ENCODE measurements at regions not wholly inside any gene's neighbourhood (a gene's known extent, or its start where the extent isn't known, plus 50 kb on each side); places are given as distances from the start of the nearest gene placed in this dataset.

DNA sequence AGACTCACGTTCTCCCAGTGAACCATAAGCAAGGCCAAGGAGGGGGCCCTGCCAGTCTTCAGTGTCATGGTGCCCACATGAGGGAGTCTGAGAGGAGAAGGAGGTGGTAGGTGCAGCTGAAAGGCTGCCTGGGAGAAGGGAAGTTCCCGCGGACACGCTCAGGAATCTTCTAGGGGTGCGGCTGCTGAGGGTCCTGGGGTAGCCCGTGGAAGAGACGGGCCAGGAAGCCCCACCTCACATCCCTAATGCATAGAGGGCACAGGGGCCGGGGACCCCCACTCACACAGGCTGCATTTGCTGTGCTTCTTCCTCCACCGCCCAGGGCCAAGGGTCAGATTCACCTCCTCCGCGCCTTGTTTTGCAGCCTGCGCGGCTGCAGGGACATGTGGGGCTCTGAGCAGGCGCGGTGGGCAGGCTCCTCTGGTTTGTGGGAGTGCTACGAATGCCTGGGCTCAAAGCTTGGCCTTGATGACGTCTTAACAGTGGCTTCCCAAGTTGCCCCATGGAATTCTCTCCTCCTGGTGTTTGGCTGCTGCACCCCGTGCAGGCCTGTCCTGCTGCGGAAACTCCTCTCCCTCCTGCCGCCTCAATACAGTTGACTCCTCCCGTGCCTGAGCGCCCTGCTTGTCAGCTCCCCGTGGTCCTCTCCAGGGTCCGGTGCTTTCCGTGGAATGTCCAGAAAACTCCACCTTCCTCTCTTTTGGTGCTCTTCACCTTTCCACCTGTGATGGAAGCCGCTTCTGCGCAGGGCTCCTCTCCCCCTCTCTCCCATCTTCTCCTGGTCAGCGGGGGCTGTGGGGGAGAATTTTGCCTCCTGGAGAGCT lies 95.7 kb downstream of the VAPA start:
- no peak for DNase-seq

DNA sequence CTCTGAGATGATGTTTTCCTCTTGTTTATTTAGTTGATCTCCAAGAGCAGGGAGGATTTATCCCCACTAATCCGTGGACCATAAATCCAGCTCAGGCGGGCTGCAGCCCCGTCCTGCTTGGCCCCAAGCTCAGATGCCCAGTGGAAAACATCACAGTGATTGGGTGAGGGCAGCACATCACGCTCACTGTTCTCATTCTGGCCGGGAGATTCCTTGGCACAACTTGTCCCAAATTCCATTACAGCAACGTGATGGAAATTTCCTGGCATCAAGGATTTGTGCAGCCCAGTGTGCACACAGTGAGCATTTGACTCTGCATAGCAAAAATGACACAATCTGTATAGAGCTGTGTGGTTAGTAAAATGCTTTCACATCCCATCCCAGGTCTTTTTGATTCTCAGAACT lies 96.8 kb downstream of the VAPA start:
- DNase-seq = no peak

DNA sequence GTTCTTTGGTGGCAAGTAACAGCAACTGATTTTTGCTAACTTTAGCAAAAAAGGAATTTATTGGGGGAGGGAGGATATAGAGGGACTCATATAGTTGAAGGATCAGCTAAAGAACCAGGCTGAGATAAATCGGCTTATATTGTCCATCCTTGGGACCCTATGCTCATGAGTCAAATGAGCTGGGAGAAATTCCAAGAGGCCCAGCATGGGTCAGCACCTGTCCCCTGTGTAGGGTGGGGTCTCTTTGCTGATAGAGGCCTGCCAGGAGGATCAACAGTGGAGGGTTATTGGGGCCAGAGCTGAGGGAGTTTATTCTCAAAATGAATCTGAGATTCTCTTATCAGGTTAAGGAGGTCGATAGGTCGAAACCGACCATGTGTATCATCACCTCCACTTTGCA lies 97.2 kb downstream of the VAPA start:
- no peak for DNase-seq

DNA sequence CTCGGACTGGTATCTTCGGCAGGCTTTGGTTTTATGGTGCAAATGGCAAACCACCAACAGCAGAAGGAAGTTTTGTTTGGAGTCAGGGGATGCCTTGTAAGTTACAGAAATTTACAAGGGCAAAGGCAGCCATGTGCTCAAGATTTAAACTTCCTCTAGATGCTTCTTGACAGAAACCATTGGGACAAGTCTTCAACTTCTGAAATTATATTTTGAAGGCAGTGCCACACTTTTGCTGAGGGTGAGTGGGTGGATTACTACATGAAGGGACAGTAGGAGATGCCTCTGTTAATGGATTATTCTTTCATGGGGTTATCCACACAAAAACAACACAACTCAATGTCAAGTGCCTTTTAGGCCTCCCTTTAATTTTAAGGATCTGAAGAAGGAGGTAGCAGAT lies 97.9 kb downstream of the VAPA start:
- DNase-seq = no peak

DNA sequence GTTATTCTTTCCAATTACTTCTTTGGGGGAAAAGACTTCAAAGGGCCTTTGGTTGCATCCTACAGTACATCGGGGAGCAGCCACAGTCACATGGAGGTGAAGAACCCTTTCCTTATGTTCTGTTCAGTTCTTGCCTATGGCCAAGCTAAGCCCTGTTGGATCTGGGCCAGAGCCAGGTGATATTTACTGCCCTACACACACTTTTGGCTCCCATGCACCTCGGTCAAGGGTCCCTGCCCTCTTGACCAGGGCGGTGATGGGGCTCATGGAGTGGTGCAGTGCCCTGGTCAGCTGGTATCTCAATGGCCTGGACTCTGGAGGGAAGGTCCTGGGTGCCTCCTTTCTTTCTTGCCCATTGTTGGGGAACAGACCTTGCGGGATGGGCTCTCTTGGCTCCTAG lies 98.7 kb downstream of the VAPA start:
- DNase-seq = no peak

DNA sequence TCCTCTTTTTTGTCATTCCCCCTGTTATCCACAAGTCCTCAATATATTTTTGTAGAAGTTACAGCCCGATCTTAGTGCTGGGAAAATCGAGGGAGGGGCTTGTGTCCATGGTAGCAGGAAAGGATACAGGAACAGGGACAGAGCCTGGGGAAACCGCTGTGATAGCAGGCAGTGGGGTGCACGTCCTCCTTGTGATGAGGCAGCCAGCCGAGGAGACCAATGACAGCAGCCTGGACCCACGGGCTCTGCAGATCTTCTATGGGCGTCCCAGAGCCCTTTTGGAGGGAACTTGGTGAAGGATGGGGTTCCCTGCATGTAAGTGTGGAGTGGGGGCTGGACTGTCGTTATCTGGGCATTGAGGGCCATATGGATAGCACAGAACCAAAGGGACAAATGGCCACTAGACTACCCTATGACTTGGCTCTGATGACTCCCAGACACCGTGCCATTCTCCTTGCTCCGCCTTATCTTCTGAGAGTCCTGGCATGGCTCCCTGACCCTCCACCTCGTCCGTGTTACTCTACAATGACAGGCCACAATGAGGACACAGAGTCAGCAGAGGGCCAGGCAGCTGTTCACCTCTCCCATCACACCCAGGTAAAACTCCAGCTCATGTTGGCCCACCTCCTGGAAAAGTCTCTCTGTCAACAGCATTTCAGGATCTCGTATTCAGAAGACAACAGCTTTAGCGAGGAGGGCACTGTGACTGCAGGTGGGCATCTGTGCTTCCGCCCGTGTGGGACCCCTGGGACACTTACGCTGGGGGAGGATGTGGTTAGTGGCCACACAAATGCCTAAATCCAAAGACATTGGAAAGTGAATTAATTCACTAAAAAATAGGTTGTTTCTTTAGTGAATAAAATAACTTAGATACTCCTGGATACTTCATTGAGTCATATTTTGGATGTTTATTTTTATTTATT lies 100.1 kb downstream of the VAPA start:
- no peak for DNase-seq

DNA sequence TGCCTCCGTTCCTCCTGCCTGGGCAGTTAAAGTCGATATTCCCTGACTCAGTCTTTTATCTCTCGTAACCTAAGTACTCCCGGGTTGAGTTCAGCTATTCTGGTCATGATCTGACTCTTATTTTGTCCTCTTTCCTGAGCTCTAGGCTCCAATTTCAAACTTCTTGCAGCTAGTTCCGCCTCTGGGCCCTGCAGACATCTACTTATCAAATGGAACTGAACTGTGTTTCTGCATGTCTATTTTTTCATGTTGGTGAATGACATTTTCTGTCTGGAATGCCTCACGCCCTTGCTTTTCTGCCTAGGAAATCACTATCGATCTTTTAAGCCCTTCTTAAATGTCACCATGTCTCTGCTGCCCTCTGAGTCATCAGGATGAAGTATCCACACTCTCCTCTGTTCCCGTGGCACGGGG lies 101.5 kb downstream of the VAPA start:
- no peak for DNase-seq

DNA sequence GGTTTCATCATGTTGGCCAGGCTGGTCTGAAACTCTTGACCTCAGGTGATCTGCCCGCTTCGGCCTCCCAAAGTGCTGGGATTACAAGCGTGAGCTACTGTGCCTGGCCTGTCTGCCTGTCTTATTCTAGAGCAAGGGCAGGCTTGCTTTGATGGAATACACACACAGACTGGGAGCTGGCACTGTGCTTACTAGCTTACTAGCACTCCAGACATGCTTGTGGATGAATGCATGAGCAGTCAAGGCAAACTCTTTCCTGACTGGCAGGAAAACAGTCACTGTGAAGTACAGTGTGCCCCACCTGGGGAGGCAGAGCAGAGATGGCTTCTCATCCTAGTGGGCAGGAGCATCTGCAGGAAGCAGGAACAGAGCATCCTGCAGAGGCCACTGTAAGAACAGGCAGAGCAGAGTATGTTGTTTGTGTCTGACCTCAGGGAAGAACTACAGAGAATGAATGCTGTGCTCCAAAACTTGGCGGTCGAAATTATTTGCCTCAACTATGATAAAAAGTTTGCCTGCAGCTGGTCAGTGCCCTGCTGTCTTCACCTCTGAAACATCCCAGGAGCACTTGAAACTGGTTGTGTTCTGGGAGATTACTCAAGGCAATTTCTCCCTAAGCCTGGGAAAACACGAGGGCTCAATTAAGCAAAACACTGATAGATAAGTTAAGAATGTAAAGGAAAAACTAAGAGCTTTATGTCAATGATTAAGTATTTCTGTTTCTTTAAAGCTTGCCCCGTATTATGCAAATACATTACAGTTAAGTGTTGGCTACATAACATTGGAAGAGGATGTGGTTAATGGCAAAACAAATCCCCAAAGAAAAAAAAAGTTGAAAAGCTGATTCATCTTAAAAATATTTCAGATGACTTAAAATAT lies 102.4 kb downstream of the VAPA start:
- DNase-seq = no peak

DNA sequence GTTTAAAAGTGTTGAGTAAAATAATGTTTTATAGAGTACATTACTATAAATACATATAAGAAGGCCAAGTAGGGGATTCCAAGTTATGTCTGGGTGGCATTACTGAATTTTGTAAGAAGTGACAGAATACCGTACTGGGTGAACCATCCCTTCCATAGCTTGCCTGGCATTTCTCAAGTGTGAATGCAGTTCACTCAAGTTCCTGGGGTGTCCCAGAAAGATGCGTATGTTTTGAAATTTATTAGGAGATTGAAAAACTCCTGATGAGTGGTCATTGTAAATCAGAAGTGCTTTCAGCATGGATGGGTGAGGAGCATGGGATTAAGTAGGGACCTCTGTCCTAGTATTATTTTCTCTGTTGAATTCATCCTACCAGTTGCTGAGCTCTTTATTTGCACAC lies 103.2 kb downstream of the VAPA start:
- no peak for DNase-seq

DNA sequence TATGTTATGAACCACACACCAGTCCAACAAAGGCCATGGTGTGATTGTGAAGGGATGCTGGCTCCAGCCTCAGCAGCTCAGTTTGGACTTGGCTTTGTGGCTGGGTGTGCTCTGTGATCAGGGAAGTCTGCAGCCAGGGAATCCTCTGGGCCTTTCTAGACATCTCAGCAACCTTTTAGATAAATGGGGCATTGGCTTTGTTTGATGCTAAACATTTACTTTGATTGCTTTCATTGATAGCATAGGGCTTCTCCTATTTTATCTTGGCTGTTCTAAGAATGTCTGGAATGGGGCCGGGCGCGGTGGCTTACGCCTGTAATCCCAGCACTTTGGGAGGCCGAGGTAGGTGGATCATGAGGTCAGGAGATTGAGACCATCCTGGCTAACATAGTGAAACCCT lies 104.5 kb downstream of the VAPA start:
- DNase-seq = no peak

DNA sequence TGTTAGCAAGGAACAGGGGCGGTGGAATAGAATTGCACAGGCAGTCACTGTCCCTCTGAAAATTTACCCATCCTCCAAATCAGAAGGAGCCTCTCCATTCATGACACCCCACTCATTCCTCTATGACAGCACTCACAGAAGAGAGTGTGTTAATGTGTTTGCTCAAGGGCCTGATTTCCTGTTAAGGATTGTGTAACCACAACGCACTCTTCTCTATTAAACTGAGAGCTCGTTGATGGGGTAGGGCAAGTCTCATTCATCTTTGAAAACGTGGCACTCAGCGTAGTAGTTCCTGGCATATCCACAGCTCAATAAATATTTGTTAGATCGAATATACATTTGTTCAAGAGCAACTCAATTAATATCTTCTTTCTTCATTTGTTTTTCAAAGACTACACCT lies 106.4 kb downstream of the VAPA start:
- peak; percentile 72 for DNase-seq

DNA sequence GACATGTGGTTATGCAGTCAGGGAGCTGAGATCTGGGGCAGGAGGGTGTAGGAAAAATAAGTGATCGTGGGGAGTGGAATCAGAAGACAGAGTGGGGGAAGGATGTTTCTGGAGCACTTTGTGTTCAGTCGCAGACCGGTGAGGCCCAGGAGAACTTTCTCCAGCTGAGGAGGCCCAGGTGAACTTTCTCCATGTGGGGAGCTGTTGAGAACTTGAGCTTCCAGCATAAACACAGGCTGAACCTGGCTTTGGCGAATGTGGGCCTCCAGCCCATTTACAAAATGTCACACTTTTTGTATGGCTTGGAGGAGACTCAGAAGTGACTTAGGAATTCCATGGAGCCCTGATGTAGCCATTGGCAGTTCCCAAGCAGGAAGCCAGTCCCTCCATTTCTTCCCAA lies 108.5 kb downstream of the VAPA start:
- no peak for DNase-seq

DNA sequence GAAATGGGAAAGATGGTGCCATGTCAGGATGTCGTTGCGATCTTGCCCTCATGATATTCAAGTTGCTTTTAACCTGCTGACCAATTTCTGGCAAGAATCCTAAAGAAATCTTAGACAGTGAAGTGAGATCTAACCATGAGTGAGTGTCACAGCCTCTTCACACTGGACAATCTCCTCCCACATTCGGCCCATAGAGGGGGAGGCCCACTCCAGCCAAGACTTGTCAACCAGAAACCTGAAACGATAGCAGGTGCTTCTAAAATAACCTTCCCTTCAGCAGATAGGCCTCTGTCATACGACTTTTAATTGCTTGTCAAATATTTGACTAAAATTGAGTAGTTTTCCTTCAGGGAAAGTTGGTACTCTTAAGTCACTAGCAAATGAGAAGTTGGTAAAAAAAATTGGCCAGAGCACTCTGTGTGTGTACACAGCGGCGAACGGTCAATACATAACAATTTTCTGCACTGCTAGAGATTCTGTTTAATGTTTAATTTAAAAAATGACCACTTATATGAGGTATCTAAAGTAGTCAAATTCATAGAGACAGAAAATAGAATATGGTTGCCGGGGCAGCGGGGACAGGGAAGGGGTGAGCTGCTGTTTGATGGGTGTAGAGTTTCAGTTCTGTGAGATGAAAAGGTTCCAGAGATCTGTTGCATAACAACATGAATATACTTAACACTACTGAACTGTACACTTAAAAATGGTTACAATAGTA lies 110.2 kb downstream of the VAPA start:
- DNase-seq = no peak

DNA sequence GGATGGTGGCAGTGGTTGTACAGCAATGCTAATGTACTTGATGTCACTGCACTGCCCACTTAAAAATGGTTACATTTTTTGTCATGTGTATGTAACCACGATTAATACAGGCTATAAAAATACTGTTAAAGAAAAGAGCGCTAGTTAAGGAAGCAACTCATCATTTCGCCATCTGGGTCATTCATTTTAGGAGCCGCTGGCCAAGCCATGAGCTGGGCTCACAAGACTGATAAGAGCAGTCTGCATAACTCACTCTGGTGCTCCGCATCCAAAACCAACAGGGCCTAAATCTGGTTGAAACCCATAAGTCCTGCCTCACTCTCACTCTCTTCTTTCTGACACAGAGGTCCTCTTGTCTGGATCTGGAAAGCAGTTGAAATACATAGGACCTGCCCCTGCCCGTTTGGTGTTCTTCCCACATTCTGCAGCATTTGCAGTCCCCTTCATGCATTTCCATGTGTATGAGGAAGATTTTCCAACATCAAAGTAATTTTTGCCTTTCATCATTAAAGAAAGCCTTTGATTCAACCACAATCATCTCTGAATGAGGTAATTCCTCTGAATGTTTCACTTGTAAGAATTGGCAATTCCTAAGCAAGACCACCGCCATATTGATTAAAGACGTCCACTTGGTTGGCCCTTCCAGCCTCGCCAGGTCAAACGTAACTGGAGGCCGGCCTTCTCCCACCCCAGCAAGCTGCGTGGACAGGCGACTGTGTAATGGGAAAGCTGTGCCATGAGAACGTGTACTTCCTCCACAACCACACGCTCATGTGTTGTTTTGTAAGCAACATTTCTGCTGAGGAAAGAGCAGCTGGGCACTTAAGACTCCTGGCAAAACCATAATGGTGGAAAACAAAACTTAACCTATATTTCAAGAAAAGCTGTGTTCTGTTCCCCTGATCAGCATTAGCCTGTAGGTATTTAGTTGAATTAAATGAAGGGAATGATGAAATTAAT lies 112.2 kb downstream of the VAPA start:
- no peak for DNase-seq

DNA sequence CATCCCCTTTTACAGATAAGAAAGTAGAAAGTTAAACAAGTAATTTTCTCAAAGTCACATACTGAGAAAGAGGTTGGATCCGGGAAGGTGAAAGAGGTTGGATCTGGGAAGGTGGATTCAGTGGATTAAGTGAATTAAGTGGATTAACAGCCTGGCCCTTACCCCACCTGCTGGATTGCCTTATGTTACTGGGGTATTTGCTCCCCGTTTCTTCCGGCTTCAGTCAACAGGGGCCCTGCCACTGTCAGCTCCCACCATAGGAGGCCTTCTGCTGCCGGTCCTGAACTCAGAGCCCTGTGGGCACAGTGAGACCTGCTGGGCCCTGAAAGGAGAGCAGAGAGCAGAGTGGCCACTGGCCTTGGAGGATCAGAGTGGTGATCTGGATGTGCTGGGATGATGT lies 113.2 kb downstream of the VAPA start:
- DNase-seq = no peak

DNA sequence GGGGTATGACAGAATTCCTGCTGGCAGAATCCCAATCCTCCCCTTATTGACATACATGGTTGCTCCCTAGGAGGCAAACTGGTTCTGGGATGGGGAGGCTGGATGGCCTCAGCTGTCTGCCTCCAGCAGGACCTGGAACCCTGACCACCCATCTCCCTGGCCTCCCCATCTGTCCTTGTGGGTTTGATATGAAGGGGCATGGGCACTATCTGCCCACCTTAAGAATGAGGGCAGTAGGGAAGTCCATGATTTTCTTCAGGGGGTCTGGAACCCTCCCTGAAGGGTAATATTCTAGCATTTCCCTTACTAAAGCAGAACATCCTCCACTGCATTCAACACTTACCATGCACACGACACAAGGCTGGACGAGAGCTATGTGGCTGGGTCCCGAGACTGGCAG lies 113.6 kb downstream of the VAPA start:
- no peak for DNase-seq

DNA sequence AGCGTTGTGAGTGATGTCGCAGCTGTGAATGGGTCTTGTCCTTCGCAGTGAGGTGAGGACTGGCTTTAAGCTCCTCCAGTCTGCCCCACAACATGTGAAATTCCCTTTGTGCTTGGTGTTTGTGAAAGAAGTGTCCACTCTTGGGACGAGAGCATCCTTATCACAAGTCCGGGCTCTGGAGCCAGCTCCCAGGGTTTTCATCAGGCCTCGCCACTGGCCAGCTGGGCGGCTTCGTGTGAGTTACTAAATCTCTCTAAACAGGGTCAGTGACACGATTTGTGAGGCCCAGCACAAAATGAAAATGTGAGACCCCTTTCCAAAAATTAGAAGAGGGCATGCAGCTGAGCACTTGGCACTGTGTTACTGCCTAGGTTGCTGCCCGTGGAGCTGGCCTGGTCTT lies 115.9 kb downstream of the VAPA start:
- no peak for DNase-seq

DNA sequence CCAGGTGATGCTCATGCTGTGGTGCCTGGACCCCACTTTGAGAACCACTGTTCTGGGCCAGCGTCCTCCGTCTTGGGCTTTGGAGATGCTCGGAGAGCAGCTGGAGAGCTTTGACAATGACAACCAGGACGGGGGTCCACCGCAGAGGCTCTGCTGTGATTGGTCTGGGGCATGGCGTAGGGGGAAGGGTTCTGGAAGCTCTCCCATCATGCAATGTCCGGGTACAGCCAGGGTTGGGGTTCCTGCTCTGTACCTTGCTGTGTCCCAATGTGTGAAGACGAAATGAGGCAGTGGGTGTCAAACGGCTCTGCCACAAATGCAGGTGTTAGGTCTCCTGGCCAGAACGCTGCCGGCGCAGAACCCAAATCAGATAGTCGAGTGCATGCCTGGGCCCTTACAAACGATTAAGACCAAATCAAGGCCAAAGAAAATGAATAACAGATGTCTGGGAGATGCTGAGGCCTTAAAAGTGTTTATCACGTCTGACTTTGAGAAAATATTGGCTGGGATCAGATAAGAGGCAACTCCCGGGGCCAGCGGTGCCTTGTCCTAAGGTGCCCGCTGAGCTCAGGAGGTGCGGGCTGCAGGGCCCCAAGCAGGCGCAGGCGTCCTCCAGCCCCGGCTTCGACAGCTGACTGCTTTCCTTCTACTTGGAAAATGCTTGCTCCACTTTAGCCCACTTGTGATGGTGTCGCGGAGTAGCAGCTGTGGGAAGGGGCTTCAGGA lies 117.2 kb downstream of the VAPA start:
- DNase-seq = no peak

DNA sequence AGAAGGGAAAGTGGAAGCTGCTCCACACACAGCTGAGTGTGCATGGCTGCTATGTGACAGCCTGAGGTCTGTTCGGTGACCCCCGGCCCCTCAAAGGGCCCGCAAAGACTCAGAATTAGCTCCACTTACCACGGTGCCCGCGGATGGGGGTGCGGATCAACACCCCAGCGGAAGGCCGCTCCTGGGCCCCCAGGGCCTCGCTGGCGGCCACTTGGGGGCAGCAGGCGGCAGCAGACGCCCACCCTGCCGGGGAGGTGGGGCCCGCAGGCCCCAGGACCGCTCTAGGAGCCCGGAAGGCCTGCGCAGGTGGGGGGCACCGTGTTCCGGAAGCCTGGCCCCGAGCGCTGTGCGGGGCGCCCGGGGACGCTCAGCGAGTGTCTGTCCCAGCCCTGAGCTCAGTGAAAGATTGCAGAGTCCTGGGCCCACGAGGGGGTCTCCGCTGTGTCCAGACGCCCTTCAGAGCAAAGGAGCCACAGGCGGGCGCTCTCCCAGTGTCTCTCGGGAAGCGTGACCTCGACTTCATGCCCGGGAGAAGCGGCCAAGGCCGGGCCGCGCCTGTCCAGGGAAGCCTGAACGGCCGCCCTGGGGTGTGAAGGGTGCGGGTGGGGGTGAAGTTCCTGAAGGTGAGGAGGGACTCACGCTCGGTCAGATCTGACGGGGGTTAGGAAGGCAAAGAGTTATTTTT lies 118.7 kb downstream of the VAPA start:
- DNase-seq = no peak

DNA sequence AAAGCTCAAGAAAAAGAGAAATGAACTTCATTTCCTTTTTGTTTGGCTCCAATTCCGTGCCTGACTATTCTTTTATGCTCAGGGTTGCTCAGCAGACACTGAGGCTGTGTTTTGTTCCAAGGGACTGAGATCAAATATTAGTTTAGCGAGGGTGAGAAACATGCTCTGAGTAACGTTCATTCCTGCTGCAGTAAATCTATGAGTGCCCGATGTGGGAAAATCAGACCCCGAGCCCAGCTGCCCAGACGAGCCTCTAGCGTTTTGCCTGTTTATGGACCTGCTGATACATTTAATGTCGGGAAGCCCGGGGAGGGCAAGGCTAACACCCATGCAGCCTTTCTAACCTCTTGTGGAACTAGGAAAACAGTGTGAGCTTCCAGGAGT lies 119.2 kb downstream of the VAPA start:
- DNase-seq = no peak
